HCT116 (cell line): ENCODE measurements at regions not wholly inside any gene's neighbourhood (a gene's known extent, or its start where the extent isn't known, plus 50 kb on each side); places are given as distances from the start of the nearest gene placed in this dataset.

ENCODE experiments used
- ATF3 ChIP-seq: IDR thresholded peaks from 2 replicates; pipeline ENCODE4 v1.6.1; 2012
- CBX3 ChIP-seq: IDR thresholded peaks from 2 replicates; pipeline ENCODE4 v1.6.1; 2012; ENCODE audit warnings: low read depth
- CTCF ChIP-seq, 3 experiments: fragments of 200-600 bp in 1 of 3; sonication (generic) in 1 of 3; IDR thresholded peaks in 2 of 3; conservative IDR thresholded peaks in 1 of 3; 2 replicates each; pipeline ENCODE4 v1.5.1; 2012 to 2017; ENCODE audit warnings: low read depth in 2 of 3, low read length in 2 of 3, antibody characterized with exemption in 1 of 3, borderline replicate concordance in 1 of 3, control low read depth in 1 of 3, mild to moderate bottlenecking in 1 of 3, mixed read lengths in 1 of 3, mixed run types in 1 of 3, moderate library complexity in 1 of 3; ENCODE audit not compliant: insufficient read depth in 1 of 3
- EGR1 ChIP-seq: IDR thresholded peaks from 2 replicates; pipeline ENCODE4 v1.6.1; 2012; ENCODE audit warnings: low read depth
- EZH2 ChIP-seq: fragments of 200-600 bp; sonication (generic); IDR thresholded peaks from 2 replicates; pipeline ENCODE4 v1.6.1; 2017; ENCODE audit warnings: antibody characterized with exemption, mixed run types
- JUND ChIP-seq: IDR thresholded peaks from 2 replicates; pipeline ENCODE4 v1.6.1; 2012
- MAX ChIP-seq: IDR thresholded peaks from 2 replicates; pipeline ENCODE4 v1.6.1; 2012
- POLR2A ChIP-seq: IDR thresholded peaks from 2 replicates; pipeline ENCODE4 v1.7.0; 2011; ENCODE audit warnings: borderline replicate concordance; ENCODE audit not compliant: insufficient read depth, insufficient read length; ENCODE audit errors: extremely low read depth
- POLR2AphosphoS5 ChIP-seq: IDR thresholded peaks from 2 replicates; pipeline ENCODE4 v1.6.1; 2011; ENCODE audit warnings: mild to moderate bottlenecking, low read depth, low read length, moderate library complexity
- RAD21 ChIP-seq: IDR thresholded peaks from 2 replicates; pipeline ENCODE4 v1.6.1; 2012; ENCODE audit warnings: low read depth, mild to moderate bottlenecking
- REST ChIP-seq: IDR thresholded peaks from 2 replicates; pipeline ENCODE4 v1.6.1; 2012; ENCODE audit warnings: low read depth
- SIN3A ChIP-seq: IDR thresholded peaks from 2 replicates; pipeline ENCODE4 v1.6.1; 2012; ENCODE audit warnings: low read depth
- ZBTB33 ChIP-seq: IDR thresholded peaks from 2 replicates; pipeline ENCODE4 v1.6.1; 2011; ENCODE audit warnings: mild to moderate bottlenecking, low read length, moderate library complexity; ENCODE audit not compliant: insufficient replicate concordance; ENCODE audit errors: extremely low read depth
- ZFX ChIP-seq: fragments of 450-650 bp; IDR thresholded peaks from 2 replicates; pipeline ENCODE4 v1.6.1; 2017

- TF ChIP-seq ATF3 (no peak), CTCF (IDR thresholded peaks at IDR 0.05 in 2 of 3, conservative IDR thresholded peaks at IDR 0.05 in 1 of 3; ENCODE audit: borderline replicate concordance in 1 of 3, insufficient read depth in 1 of 3, low read depth in 2 of 3, low read length in 2 of 3) (no peak), RAD21 (no peak), EZH2 (no peak), EGR1 (no peak), CBX3 (no peak), JUND (no peak), POLR2A (no peak), POLR2AphosphoS5 (no peak), REST (no peak), SIN3A (no peak), ZFX (no peak), ZBTB33 (no peak), MAX (no peak)
Measured at GRCh38 chr2:142254031-142254430, 123.2 kb upstream of the LRP1B start.
